ENCODE measurements at regions not wholly inside any gene's neighbourhood (a gene's known extent, or its start where the extent isn't known, plus 50 kb on each side); places are given as distances from the start of the nearest gene placed in this dataset.

GRCh38 chr9:108441726-108442125 lies 414.1 kb downstream of the ACTL7B start:
- no peaks in the 10 kb centered on the region for H3K36me3 ChIP-seq (replicated peaks in 1 of 2; ENCODE audit: control extremely low read depth in 1 of 2, control insufficient read depth in 1 of 2, extremely low read depth in 1 of 2, insufficient read depth in 2 of 2, low read length in 1 of 2)
- DNase-seq (no peak), ATAC-seq (ENCODE audit: low read depth) (no peak)
- H3K4me3 Mint-ChIP-seq: no peak overlapping the region
- H3K4me1 Mint-ChIP-seq: no peaks in the 10 kb centered on the region
- no peaks in the 10 kb centered on the region for H3K4me1 ChIP-seq (ENCODE audit: control insufficient read depth in 2 of 2, insufficient read depth in 2 of 2, low read length in 2 of 2)
- no peak overlapping the region for H3K4me3 ChIP-seq (ENCODE audit: control extremely low read depth in 1 of 5, extremely low read depth in 1 of 5, insufficient read depth in 1 of 5, low read depth in 2 of 5, low read length in 4 of 5)
- H3K27ac Mint-ChIP-seq: no peak overlapping the region
- intact Hi-C loops (cut with micrococcal nuclease): no loop called here
- H3K27ac ChIP-seq (ENCODE audit: low read length in 2 of 2): no peak overlapping the region
- H3K4me2 ChIP-seq (replicated peaks; ENCODE audit: low read depth, low read length, poor library complexity, severe bottlenecking): no peak overlapping the region
- no peak overlapping the region for H2AFZ ChIP-seq (ENCODE audit: insufficient read depth, low read depth, low read length, poor library complexity, severe bottlenecking)
- no peaks in the 10 kb centered on the region for H3K79me2 ChIP-seq (ENCODE audit: control insufficient read depth, insufficient read depth, low read length)
- POLR2A ChIA-PET: no interaction called here
- H3K9ac ChIP-seq (ENCODE audit: low read length): no peak overlapping the region
- no peaks in the 10 kb centered on the region for H3K9me3 Mint-ChIP-seq (ENCODE audit: insufficient read depth)
- CTCF ChIA-PET: no interaction called here
- no peaks in the 10 kb centered on the region for H4K20me1 ChIP-seq (ENCODE audit: control insufficient read depth, insufficient read depth, low read length, poor library complexity, severe bottlenecking)
- H3K9me3 ChIP-seq (ENCODE audit: control extremely low read depth in 1 of 3, control insufficient read depth in 2 of 3, insufficient read depth in 1 of 3, low read length in 2 of 3): no peaks in the 10 kb centered on the region
- TF ChIP-seq EZH2 (IDR thresholded peaks at IDR 0.05; ENCODE audit: borderline replicate concordance, insufficient read depth, low read depth, low read length, poor library complexity, severe bottlenecking): no peak
- TF ChIP-seq CTCF (IDR thresholded peaks at IDR 0.05): no peak
- H3K27me3 ChIP-seq (replicated peaks in 1 of 4; ENCODE audit: control extremely low read depth in 1 of 4, control insufficient read depth in 3 of 4, insufficient read depth in 4 of 4, low read length in 3 of 4): no peaks in the 10 kb centered on the region
- H3K27me3 Mint-ChIP-seq: peaks cover 3% of the 10 kb centered on the region

DNA sequence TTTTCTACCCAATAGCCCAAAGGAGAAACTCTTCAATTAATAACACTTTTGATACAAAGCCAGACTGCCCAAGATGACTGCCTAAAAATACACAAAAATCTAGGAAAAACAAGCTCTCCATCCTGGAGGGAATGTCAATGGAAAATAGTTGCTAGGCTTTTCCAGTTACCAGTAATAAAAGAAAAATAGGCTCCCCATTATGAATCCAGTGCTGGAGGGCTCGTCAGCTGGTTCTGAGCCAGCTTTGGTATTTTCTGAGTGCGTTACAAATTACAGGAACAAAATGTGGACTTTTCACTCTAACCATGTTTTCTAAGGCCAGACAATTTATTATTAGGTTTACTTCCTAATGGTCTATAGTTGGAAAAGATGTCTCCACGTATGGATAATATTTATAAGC lies 414.5 kb downstream of the ACTL7B start:
- DNase-seq (no peak), ATAC-seq (ENCODE audit: low read depth) (no peak)
- no peak overlapping the region for H3K9ac ChIP-seq (ENCODE audit: low read length)
- no CpG with 5 or more reads among the region's 3 CpGs for WGBS (ENCODE audit: insufficient coverage)
- H3K27ac Mint-ChIP-seq: no peak overlapping the region
- no peaks in the 10 kb centered on the region for H3K4me1 Mint-ChIP-seq
- no peaks in the 10 kb centered on the region for H3K27me3 ChIP-seq (replicated peaks in 1 of 4; ENCODE audit: control extremely low read depth in 1 of 4, control insufficient read depth in 3 of 4, insufficient read depth in 4 of 4, low read length in 3 of 4)
- no peak overlapping the region for H2AFZ ChIP-seq (ENCODE audit: insufficient read depth, low read depth, low read length, poor library complexity, severe bottlenecking)
- ChIA-PET POLR2A (no interaction called here), CTCF (no interaction called here)
- intact Hi-C loops (cut with micrococcal nuclease): no loop called here
- no peak overlapping the region for H3K4me2 ChIP-seq (replicated peaks; ENCODE audit: low read depth, low read length, poor library complexity, severe bottlenecking)
- no peak overlapping the region for H3K4me3 ChIP-seq (ENCODE audit: control extremely low read depth in 1 of 5, extremely low read depth in 1 of 5, insufficient read depth in 1 of 5, low read depth in 2 of 5, low read length in 4 of 5)
- no peaks in the 10 kb centered on the region for H3K4me1 ChIP-seq (ENCODE audit: control insufficient read depth in 2 of 2, insufficient read depth in 2 of 2, low read length in 2 of 2)
- no peaks in the 10 kb centered on the region for H3K36me3 ChIP-seq (replicated peaks in 1 of 2; ENCODE audit: control extremely low read depth in 1 of 2, control insufficient read depth in 1 of 2, extremely low read depth in 1 of 2, insufficient read depth in 2 of 2, low read length in 1 of 2)
- no peak overlapping the region for H3K4me3 Mint-ChIP-seq
- peaks cover 3% of the 10 kb centered on the region for H3K27me3 Mint-ChIP-seq
- no peak for TF ChIP-seq CTCF (IDR thresholded peaks at IDR 0.05)
- no peak for TF ChIP-seq EZH2 (IDR thresholded peaks at IDR 0.05; ENCODE audit: borderline replicate concordance, insufficient read depth, low read depth, low read length, poor library complexity, severe bottlenecking)
- no peaks in the 10 kb centered on the region for H4K20me1 ChIP-seq (ENCODE audit: control insufficient read depth, insufficient read depth, low read length, poor library complexity, severe bottlenecking)
- H3K27ac ChIP-seq (ENCODE audit: low read length in 2 of 2): no peak overlapping the region
- no peaks in the 10 kb centered on the region for H3K9me3 ChIP-seq (ENCODE audit: control extremely low read depth in 1 of 3, control insufficient read depth in 2 of 3, insufficient read depth in 1 of 3, low read length in 2 of 3)
- H3K79me2 ChIP-seq (ENCODE audit: control insufficient read depth, insufficient read depth, low read length): no peaks in the 10 kb centered on the region
- H3K9me3 Mint-ChIP-seq (ENCODE audit: insufficient read depth): no peaks in the 10 kb centered on the region

All from B cell (primary cell).